ENCODE measurements at regions not wholly inside any gene's neighbourhood (a gene's known extent, or its start where the extent isn't known, plus 50 kb on each side); places are given as distances from the start of the nearest gene placed in this dataset.

DNA sequence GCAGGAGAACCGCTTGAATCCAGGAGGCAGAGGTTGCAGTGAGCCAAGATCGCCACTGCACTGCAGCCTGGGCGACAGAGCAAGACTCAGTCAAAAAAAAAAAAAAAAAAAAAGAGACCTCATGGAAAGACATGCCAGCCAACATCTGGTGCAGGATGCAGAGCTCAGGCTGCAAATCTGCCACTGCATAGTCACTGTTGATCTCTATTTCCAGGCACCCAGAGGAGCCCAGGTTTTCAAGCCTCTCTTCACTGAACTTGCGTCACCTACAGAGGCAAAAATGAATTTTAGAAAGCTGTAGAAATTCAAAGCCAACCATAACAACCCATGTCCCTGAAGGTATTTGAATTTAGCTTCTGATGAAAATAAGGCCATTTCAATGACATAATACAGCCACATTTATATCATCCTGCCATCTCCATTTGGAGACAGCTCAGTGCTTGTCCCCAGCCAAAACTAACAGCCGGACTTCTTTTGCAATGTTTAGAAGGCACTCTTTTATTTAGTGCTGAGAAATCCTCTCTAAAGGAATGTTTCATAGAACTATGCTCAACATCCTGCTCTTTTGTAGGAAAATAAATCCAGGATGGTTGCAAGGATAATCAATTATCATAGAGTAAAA is 113.3 kb downstream of the SNX18 start:
- Histone ChIP-seq H3K27me3 (ENCODE audit: control insufficient read depth in 2 of 2, insufficient read depth in 2 of 2, low read length in 2 of 2) (no peaks in the 10 kb centered on the region), H3K36me3 (replicated peaks in 1 of 2; ENCODE audit: control insufficient read depth in 1 of 2, insufficient read depth in 2 of 2, low read length in 2 of 2) (no peaks in the 10 kb centered on the region), H2AFZ (ENCODE audit: insufficient read depth, low read depth, low read length, poor library complexity, severe bottlenecking) (no peak overlapping the region), H3K4me1 (ENCODE audit: control insufficient read depth in 1 of 2, insufficient read depth in 2 of 2, low read length in 2 of 2) (peaks cover 5 to 8% of the 10 kb centered on the region in 2 donors), H3K9me3 (replicated peaks in 1 of 2; ENCODE audit: control insufficient read depth in 1 of 2, insufficient read depth in 1 of 2, low read length in 2 of 2) (peaks cover 5 to 6% of the 10 kb centered on the region in 2 donors), H4K20me1 (ENCODE audit: insufficient read depth, low read length) (no peaks in the 10 kb centered on the region), H3K9ac (ENCODE audit: insufficient read depth, low read length, poor library complexity, severe bottlenecking) (no peak overlapping the region), H3K4me3 (replicated peaks in 1 of 3; ENCODE audit: low read depth in 2 of 3, low read length in 3 of 3) (no peak overlapping the region), H3K4me2 (replicated peaks; ENCODE audit: extremely low read depth, low read length, poor library complexity, severe bottlenecking) (no peak overlapping the region), H3K79me2 (ENCODE audit: insufficient read depth, low read length) (no peaks in the 10 kb centered on the region), H3K27ac (ENCODE audit: low read depth in 1 of 2, low read length in 2 of 2) (no peak overlapping the region)
- TF ChIP-seq, protein P1, sequence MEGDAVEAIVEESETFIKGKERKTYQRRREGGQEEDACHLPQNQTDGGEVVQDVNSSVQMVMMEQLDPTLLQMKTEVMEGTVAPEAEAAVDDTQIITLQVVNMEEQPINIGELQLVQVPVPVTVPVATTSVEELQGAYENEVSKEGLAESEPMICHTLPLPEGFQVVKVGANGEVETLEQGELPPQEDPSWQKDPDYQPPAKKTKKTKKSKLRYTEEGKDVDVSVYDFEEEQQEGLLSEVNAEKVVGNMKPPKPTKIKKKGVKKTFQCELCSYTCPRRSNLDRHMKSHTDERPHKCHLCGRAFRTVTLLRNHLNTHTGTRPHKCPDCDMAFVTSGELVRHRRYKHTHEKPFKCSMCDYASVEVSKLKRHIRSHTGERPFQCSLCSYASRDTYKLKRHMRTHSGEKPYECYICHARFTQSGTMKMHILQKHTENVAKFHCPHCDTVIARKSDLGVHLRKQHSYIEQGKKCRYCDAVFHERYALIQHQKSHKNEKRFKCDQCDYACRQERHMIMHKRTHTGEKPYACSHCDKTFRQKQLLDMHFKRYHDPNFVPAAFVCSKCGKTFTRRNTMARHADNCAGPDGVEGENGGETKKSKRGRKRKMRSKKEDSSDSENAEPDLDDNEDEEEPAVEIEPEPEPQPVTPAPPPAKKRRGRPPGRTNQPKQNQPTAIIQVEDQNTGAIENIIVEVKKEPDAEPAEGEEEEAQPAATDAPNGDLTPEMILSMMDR (IDR thresholded peaks at IDR 0.05) = no peak
- Mint-ChIP-seq H3K36me3 (no peaks in the 10 kb centered on the region), H3K4me1 (peaks cover 14% of the 10 kb centered on the region), H3K27ac (no peak overlapping the region), H3K4me3 (no peak overlapping the region), H3K27me3 (ENCODE audit: low read depth in 3 of 3) (peaks cover 0 to 1% (median 0%) of the 10 kb centered on the region in 3 donors), H3K9me3 (peaks cover 6 to 13% (median 9%) of the 10 kb centered on the region in 7 donors)
- no peak for DNase-seq
- intact Hi-C loops (cut with micrococcal nuclease) = no loop called here
- WGBS (ENCODE audit: insufficient coverage) = 100% methylated on average over 3 of the region's 5 CpGs

DNA sequence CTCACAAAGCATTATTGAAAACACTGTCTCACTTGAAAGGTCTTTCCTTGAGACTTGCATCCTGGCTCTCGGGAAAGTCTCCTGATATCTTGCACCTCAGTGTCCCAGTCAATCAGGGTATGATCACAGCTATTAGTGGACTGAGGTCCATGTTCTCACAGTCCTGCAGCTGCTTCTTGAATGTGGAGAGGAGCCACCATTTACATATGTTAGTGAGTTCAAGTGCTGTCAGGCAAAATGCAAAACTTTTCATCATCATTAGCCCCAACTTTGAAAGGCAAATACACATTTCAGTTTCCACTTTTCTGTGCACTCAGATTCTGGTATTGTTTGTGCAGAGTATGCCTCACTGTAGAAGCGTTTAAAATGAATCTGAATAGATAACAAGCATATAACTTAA is 111.6 kb downstream of the SNX18 start:
- H3K36me3 ChIP-seq (replicated peaks in 1 of 2; ENCODE audit: control insufficient read depth in 1 of 2, insufficient read depth in 2 of 2, low read length in 2 of 2) = no peaks in the 10 kb centered on the region
- Mint-ChIP-seq H3K9me3 (peaks cover 6 to 13% (median 9%) of the 10 kb centered on the region in 7 donors), H3K27ac (no peak overlapping the region), H3K27me3 (ENCODE audit: low read depth in 3 of 3) (peaks cover 0 to 1% (median 0%) of the 10 kb centered on the region in 3 donors), H3K4me3 (no peak overlapping the region), H3K36me3 (no peaks in the 10 kb centered on the region), H3K4me1 (peaks cover 25% of the 10 kb centered on the region)
- no peak overlapping the region for H2AFZ ChIP-seq (ENCODE audit: insufficient read depth, low read depth, low read length, poor library complexity, severe bottlenecking)
- TF ChIP-seq, protein P1 (IDR thresholded peaks at IDR 0.05) = no peak
- 92% methylated on average over 1 of the region's 2 CpGs for WGBS (ENCODE audit: insufficient coverage)
- no peaks in the 10 kb centered on the region for H3K27me3 ChIP-seq (ENCODE audit: control insufficient read depth in 2 of 2, insufficient read depth in 2 of 2, low read length in 2 of 2)
- H3K9ac ChIP-seq (ENCODE audit: insufficient read depth, low read length, poor library complexity, severe bottlenecking) = no peak overlapping the region
- no peak overlapping the region for H3K4me2 ChIP-seq (replicated peaks; ENCODE audit: extremely low read depth, low read length, poor library complexity, severe bottlenecking)
- H3K27ac ChIP-seq (ENCODE audit: low read depth in 1 of 2, low read length in 2 of 2) = no peak overlapping the region
- H3K4me1 ChIP-seq (ENCODE audit: control insufficient read depth in 1 of 2, insufficient read depth in 2 of 2, low read length in 2 of 2) = peaks cover 18 to 23% of the 10 kb centered on the region in 2 donors
- H3K4me3 ChIP-seq (replicated peaks in 1 of 3; ENCODE audit: low read depth in 2 of 3, low read length in 3 of 3) = no peak overlapping the region
- no peaks in the 10 kb centered on the region for H3K79me2 ChIP-seq (ENCODE audit: insufficient read depth, low read length)
- no peaks in the 10 kb centered on the region for H4K20me1 ChIP-seq (ENCODE audit: insufficient read depth, low read length)
- peaks cover 5 to 6% of the 10 kb centered on the region in 2 donors for H3K9me3 ChIP-seq (replicated peaks in 1 of 2; ENCODE audit: control insufficient read depth in 1 of 2, insufficient read depth in 1 of 2, low read length in 2 of 2)
- DNase-seq = no peak
- intact Hi-C loops (cut with micrococcal nuclease) = no loop called here
